HG03460 (cell line): ENCODE measurements at regions not wholly inside any gene's neighbourhood (a gene's known extent, or its start where the extent isn't known, plus 50 kb on each side); places are given as distances from the start of the nearest gene placed in this dataset.
"Not testable (repeated sequence)": the region's sequence is repeated elsewhere in the genome, so short reads cannot be mapped to it uniquely, and the experiment has no call there.

ENCODE experiments used
- ATAC-seq: cut with Tn5 transposase; IDR thresholded peaks from one replicate; pipeline ENCODE4 v1.9.1; 2021; ENCODE audit not compliant: unreplicated experiment

GRCh38 chr13:63444225-63444624, 2028.6 kb upstream of the PCDH20 start:
- not testable (repeated sequence) for ATAC-seq

GRCh38 chr13:63438951-63439350, 2023.3 kb upstream of the PCDH20 start:
- no peak for ATAC-seq

GRCh38 chr13:63436325-63436668, 2020.6 kb upstream of the PCDH20 start:
- ATAC-seq: no peak

GRCh38 chr13:63435667-63436324, 2020.1 kb upstream of the PCDH20 start:
- ATAC-seq: no peak

- ATAC-seq: no peak
These were observed 2018.0 kb upstream of the PCDH20 start for GRCh38 chr13:63433546-63434150.

- no peak for ATAC-seq
These were observed 2011.5 kb upstream of the PCDH20 start for GRCh38 chr13:63427170-63427569.

- ATAC-seq: no peak
These were observed 2009.5 kb upstream of the PCDH20 start for GRCh38 chr13:63425131-63425530.

- no peak for ATAC-seq
These were observed 2005.5 kb upstream of the PCDH20 start for GRCh38 chr13:63421123-63421522.

- no peak for ATAC-seq
These were observed 2005.0 kb upstream of the PCDH20 start for GRCh38 chr13:63420685-63421084.

- ATAC-seq: no peak
These were observed 1998.6 kb upstream of the PCDH20 start for GRCh38 chr13:63414247-63414646.

GRCh38 chr13:63409791-63410351, 1994.2 kb upstream of the PCDH20 start:
- no peak for ATAC-seq

GRCh38 chr13:63408331-63409189, 1992.9 kb upstream of the PCDH20 start:
- ATAC-seq: no peak

GRCh38 chr13:63403733-63404132, 1988.1 kb upstream of the PCDH20 start:
- ATAC-seq: no peak

GRCh38 chr13:63396746-63397145, 1981.1 kb upstream of the PCDH20 start:
- ATAC-seq: no peak

GRCh38 chr13:63393112-63393511, 1977.5 kb upstream of the PCDH20 start:
- no peak for ATAC-seq

- ATAC-seq: no peak
These were observed 1974.1 kb upstream of the PCDH20 start for GRCh38 chr13:63389756-63390155.

GRCh38 chr13:63381078-63381859, 1965.6 kb upstream of the PCDH20 start:
- ATAC-seq: no peak

- ATAC-seq: no peak
These were observed 1962.3 kb upstream of the PCDH20 start for GRCh38 chr13:63377986-63378385.

GRCh38 chr13:63370101-63370500, 1954.5 kb upstream of the PCDH20 start:
- no peak for ATAC-seq

GRCh38 chr13:63367522-63368198, 1952.0 kb upstream of the PCDH20 start:
- no peak for ATAC-seq
